Activated T-cell treated with anti-CD3 and anti-CD28 coated beads, Interleukin-2, amount 50 U/mL, for 72 hours (primary cell): ENCODE measurements at regions not wholly inside any gene's neighbourhood (a gene's known extent, or its start where the extent isn't known, plus 50 kb on each side); places are given as distances from the start of the nearest gene placed in this dataset.
A peak's percentile ranks its signal among the peaks of the same experiment; 100 is the strongest.

Experiments
- ATAC-seq, 2 donors: fragments of 150-1000 bp; cut with Tn5 transposase; replicated peaks in 1 of 2; 2 replicates each; pipeline ENCODE4 v1.10.0; 2021; ENCODE audit warnings: moderate library complexity in 2 of 2, mild to moderate bottlenecking in 1 of 2
- DNase-seq, 2 donors: peaks; one replicate each; pipeline ENCODE4 v3.0.0; 2021 to 2022; ENCODE audit warnings: mixed read lengths in 1 of 2
- H3K27ac Mint-ChIP-seq: one replicate; pipeline ENCODE4 v1.8.0; 2022; ENCODE audit warnings: mild to moderate bottlenecking, moderate library complexity, mixed read lengths
- H3K27me3 Mint-ChIP-seq: one replicate; pipeline ENCODE4 v1.8.0; 2022; ENCODE audit warnings: low read depth, mixed read lengths
- H3K36me3 Mint-ChIP-seq, 2 donors: one replicate each; pipeline ENCODE4 v1.8.0; 2022; ENCODE audit warnings: mixed read lengths in 2 of 2, mild to moderate bottlenecking in 1 of 2; ENCODE audit not compliant: insufficient read depth in 2 of 2
- H3K4me1 Mint-ChIP-seq: one replicate; pipeline ENCODE4 v1.8.0; 2022; ENCODE audit warnings: low read depth, mixed read lengths
- H3K4me3 Mint-ChIP-seq, 2 donors: one replicate each; pipeline ENCODE4 v1.8.0; 2022; ENCODE audit warnings: mild to moderate bottlenecking in 2 of 2, mixed read lengths in 2 of 2, moderate library complexity in 2 of 2
- H3K9me3 Mint-ChIP-seq, 2 donors: one replicate each; pipeline ENCODE4 v1.8.0; 2022; ENCODE audit warnings: mixed read lengths in 2 of 2

GRCh38 chr6:15997586-15998388 is 131.1 kb upstream of the MYLIP start:
- no peaks in the 10 kb centered on the region for H3K36me3 Mint-ChIP-seq
- peaks cover 20% of the 10 kb centered on the region for H3K27me3 Mint-ChIP-seq
- no peak overlapping the region for H3K4me3 Mint-ChIP-seq
- no peak overlapping the region for H3K27ac Mint-ChIP-seq
- no peak for DNase-seq
- H3K9me3 Mint-ChIP-seq: no peaks in the 10 kb centered on the region
- H3K4me1 Mint-ChIP-seq: peaks cover 6% of the 10 kb centered on the region
- no peak for ATAC-seq

- Mint-ChIP-seq H3K9me3 (no peaks in the 10 kb centered on the region), H3K27ac (no peak overlapping the region), H3K36me3 (no peaks in the 10 kb centered on the region)
These were observed 132.9 kb upstream of the MYLIP start for GRCh38 chr6:15996030-15996429.

GRCh38 chr6:15995493-15995892 is 133.4 kb upstream of the MYLIP start:
- H3K4me3 Mint-ChIP-seq: no peak overlapping the region
- DNase-seq: no peak
- H3K27ac Mint-ChIP-seq: no peak overlapping the region
- H3K9me3 Mint-ChIP-seq: no peaks in the 10 kb centered on the region
- peaks cover 6% of the 10 kb centered on the region for H3K4me1 Mint-ChIP-seq
- H3K36me3 Mint-ChIP-seq: no peaks in the 10 kb centered on the region
- peaks cover 20% of the 10 kb centered on the region for H3K27me3 Mint-ChIP-seq
- no peak for ATAC-seq

More at GRCh38 chr6:15996030-15996429, 132.9 kb upstream of the MYLIP start:
- Mint-ChIP-seq H3K4me1 (peaks cover 6% of the 10 kb centered on the region), H3K4me3 (no peak overlapping the region), H3K27me3 (peaks cover 20% of the 10 kb centered on the region)
- no peak for ATAC-seq
- no peak for DNase-seq

GRCh38 chr6:15994814-15995459 is 133.9 kb upstream of the MYLIP start:
- Mint-ChIP-seq H3K27me3 (peaks cover 20% of the 10 kb centered on the region), H3K4me3 (no peak overlapping the region), H3K4me1 (peaks cover 12% of the 10 kb centered on the region), H3K27ac (no peak overlapping the region), H3K36me3 (no peaks in the 10 kb centered on the region), H3K9me3 (peaks cover 0 to 2% of the 10 kb centered on the region in 2 donors)
- ATAC-seq: peak; percentile 18 to 47
- peak in 1 of 2 donors; percentile 18 for DNase-seq

- DNase-seq (no peak), ATAC-seq (peak in 1 of 2 donors; percentile 69)
- Mint-ChIP-seq H3K27ac (no peak overlapping the region), H3K9me3 (peaks cover 0 to 2% of the 10 kb centered on the region in 2 donors), H3K4me3 (no peak overlapping the region), H3K36me3 (no peaks in the 10 kb centered on the region), H3K27me3 (peaks cover 20% of the 10 kb centered on the region), H3K4me1 (peaks cover 24% of the 10 kb centered on the region)
These were observed 135.1 kb upstream of the MYLIP start for GRCh38 chr6:15993716-15994228.

- DNase-seq (no peak), ATAC-seq (peak; percentile 38 to 50)
- Mint-ChIP-seq H3K36me3 (no peaks in the 10 kb centered on the region), H3K4me3 (no peak overlapping the region), H3K9me3 (peaks cover 0 to 2% of the 10 kb centered on the region in 2 donors), H3K4me1 (peaks cover 40% of the 10 kb centered on the region), H3K27ac (no peak overlapping the region), H3K27me3 (peaks cover 6% of the 10 kb centered on the region)
These were observed 138.7 kb upstream of the MYLIP start for GRCh38 chr6:15990179-15990578.

- Mint-ChIP-seq H3K27me3 (no peaks in the 10 kb centered on the region), H3K36me3 (no peaks in the 10 kb centered on the region), H3K9me3 (peaks cover 0 to 2% of the 10 kb centered on the region in 2 donors), H3K27ac (peak overlapping the region; percentile 40), H3K4me1 (peaks cover 36% of the 10 kb centered on the region), H3K4me3 (no peak overlapping the region)
- peak; percentile 67 to 80 for ATAC-seq
- peak; percentile 10 to 15 for DNase-seq
These were observed 139.5 kb upstream of the MYLIP start for GRCh38 chr6:15989397-15989796.

- H3K27ac Mint-ChIP-seq: no peak overlapping the region
- H3K4me1 Mint-ChIP-seq: peaks cover 36% of the 10 kb centered on the region
- H3K9me3 Mint-ChIP-seq: peaks cover 0 to 2% of the 10 kb centered on the region in 2 donors
- H3K4me3 Mint-ChIP-seq: no peak overlapping the region
- ATAC-seq (no peak), DNase-seq (no peak)
- H3K36me3 Mint-ChIP-seq: no peaks in the 10 kb centered on the region
- H3K27me3 Mint-ChIP-seq: peaks cover 9% of the 10 kb centered on the region
These were observed 141.3 kb upstream of the MYLIP start for GRCh38 chr6:15987569-15987968.

GRCh38 chr6:15986027-15986629 is 142.8 kb upstream of the MYLIP start:
- DNase-seq: no peak
- H3K27me3 Mint-ChIP-seq: peaks cover 16% of the 10 kb centered on the region
- peaks cover 36% of the 10 kb centered on the region for H3K4me1 Mint-ChIP-seq
- H3K4me3 Mint-ChIP-seq: no peak overlapping the region
- no peaks in the 10 kb centered on the region for H3K36me3 Mint-ChIP-seq
- peak in 1 of 2 donors; percentile 39 for ATAC-seq
- H3K27ac Mint-ChIP-seq: peak overlapping the region; percentile 14
- peaks cover 0 to 2% of the 10 kb centered on the region in 2 donors for H3K9me3 Mint-ChIP-seq

GRCh38 chr6:15985379-15985959 is 143.4 kb upstream of the MYLIP start:
- Mint-ChIP-seq H3K27ac (peak overlapping the region; percentile 14), H3K36me3 (no peaks in the 10 kb centered on the region), H3K4me3 (no peak overlapping the region), H3K9me3 (peaks cover 0 to 2% of the 10 kb centered on the region in 2 donors), H3K27me3 (peaks cover 22% of the 10 kb centered on the region), H3K4me1 (peaks cover 35% of the 10 kb centered on the region)
- ATAC-seq (peak in 1 of 2 donors; percentile 57), DNase-seq (no peak)

GRCh38 chr6:15981956-15982355 is 146.9 kb upstream of the MYLIP start:
- H3K27me3 Mint-ChIP-seq: peaks cover 22% of the 10 kb centered on the region
- H3K27ac Mint-ChIP-seq: no peak overlapping the region
- no peak overlapping the region for H3K4me3 Mint-ChIP-seq
- H3K9me3 Mint-ChIP-seq: no peaks in the 10 kb centered on the region
- H3K4me1 Mint-ChIP-seq: peaks cover 15% of the 10 kb centered on the region
- DNase-seq (no peak), ATAC-seq (no peak)
- H3K36me3 Mint-ChIP-seq: no peaks in the 10 kb centered on the region

- no peak overlapping the region for H3K4me3 Mint-ChIP-seq
- no peak for ATAC-seq
- H3K9me3 Mint-ChIP-seq: no peaks in the 10 kb centered on the region
- H3K27me3 Mint-ChIP-seq: peaks cover 26% of the 10 kb centered on the region
- peaks cover 8% of the 10 kb centered on the region for H3K4me1 Mint-ChIP-seq
- H3K27ac Mint-ChIP-seq: no peak overlapping the region
- no peaks in the 10 kb centered on the region for H3K36me3 Mint-ChIP-seq
- no peak for DNase-seq
These were observed 148.1 kb upstream of the MYLIP start for GRCh38 chr6:15980801-15981200.

GRCh38 chr6:15978426-15978825 is 150.5 kb upstream of the MYLIP start:
- Mint-ChIP-seq H3K4me3 (no peak overlapping the region), H3K36me3 (peaks cover 5 to 6% of the 10 kb centered on the region in 2 donors), H3K27ac (no peak overlapping the region), H3K27me3 (peaks cover 26% of the 10 kb centered on the region), H3K9me3 (peaks cover 2 to 6% of the 10 kb centered on the region in 2 donors), H3K4me1 (no peaks in the 10 kb centered on the region)
- ATAC-seq: no peak
- DNase-seq: no peak
